ENCODE measurements at regions not wholly inside any gene's neighbourhood (a gene's known extent, or its start where the extent isn't known, plus 50 kb on each side); places are given as distances from the start of the nearest gene placed in this dataset.
"Not testable (repeated sequence)": the region's sequence is repeated elsewhere in the genome, so short reads cannot be mapped to it uniquely, and the experiment has no call there.

DNA sequence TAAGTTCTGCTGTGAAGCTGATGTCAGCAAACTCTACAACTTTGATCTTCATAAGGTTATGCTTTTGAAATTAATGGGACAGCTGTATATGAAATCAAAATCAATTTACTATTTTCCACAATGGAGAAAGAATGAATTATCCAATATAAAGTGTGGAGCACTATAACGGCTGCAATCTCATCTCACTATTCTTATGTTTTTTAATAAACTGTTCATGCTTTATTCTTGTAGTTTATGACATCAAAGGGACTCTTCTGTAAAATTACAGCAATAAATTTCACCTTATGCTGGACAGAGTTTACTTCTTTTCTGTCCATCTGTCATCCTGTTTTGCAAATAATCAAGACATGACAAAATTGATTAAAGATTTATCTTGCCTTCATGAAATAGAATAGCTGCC lies 192.5 kb downstream of the TECRL start:
- DNase-seq: no peak

DNA sequence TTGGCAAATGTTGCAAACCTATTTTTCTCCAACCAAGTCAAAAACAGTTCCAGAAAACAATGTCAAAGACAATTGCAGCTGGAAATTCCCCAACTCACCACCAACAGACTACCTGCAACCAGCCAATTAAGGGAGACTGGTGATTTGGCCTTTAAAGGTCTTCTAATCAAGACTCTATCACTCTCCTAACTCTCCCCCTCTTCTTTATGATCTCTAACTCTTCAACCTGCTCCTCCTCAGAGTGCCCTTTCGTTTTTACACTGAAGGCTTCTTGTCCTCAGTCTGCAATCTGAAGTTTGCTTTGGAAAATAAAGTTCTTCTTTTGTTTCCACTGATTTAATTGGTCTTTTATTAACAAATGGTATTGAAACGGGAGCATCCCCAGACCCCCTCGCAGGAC lies 203.9 kb downstream of the TECRL start:
- DNase-seq: no peak

DNA sequence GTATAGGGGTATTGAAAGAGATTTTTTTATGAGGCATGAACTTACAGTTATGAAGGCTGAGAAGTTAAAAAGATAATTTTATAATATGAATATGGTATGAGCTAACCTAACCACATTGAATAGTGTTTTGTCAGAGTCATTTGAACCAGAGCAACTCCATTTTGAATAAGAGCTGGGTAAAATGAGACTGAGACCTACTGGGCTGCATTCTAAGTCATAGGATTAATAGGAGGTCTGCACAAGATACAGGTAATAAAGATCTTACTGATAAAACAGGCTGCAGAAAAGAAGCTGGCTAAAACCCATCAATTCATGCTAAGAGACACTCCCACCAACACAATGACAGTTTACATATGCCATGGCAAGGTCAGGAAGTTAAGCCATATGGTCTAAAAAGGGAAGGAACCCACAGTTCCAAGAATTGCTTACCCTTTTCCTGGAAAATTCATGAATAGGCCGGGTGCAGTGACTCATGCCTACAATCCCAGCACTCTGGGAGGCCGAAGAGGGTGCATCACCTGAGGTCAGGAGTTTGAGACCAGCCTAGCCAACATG lies 209.2 kb downstream of the TECRL start:
- DNase-seq: no peak

DNA sequence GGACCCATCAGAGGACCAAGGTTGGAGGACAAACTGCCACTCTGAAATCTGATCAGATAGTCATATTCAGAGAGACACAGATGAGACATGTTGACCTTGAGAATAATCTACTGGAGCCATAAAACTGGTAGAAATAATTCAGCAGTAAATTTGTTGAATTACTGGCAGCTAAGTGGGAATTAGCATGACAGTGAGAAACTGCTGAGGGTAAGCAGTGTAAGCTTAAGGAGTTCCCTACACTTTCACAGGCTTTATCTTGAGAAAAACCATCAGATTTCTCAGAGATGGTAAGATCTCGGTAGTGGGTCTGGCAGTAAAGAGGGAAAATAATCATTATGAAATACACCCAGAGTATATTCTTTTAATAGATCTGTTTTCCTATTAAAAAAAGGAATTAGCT lies 213.7 kb downstream of the TECRL start:
- no peak for DNase-seq

DNA sequence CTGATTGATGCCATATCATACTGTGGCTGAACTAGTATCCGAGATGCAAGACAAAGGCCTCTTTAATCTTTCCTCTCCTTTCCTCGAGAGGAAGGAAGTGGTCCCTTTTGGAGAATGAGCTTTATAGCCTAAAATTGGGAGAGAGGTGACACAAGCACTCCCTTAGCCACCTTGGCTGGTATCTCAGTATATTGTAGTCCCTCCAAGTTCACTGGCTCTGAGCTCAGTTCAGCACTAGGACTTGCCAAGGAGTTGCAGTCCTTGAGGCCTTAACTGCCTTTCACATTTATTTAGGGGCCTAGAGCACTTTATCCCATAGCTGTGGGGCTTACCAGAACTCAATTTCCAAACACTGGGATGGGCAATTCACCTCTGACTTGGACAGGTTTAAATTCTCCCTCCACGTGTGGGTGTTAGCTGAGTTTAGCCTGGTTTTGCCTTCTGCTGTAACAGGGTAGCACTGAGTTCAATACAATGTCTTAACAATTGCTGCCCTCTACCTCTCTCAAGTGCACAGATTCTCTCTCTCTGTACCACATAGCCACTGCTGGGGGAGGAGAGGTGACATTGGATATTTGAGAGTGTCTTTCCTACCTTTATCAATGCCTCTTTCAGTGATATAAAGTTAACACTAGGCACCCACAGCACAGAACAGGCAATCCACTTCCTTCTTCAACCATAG lies 216.4 kb downstream of the TECRL start:
- DNase-seq: no peak

DNA sequence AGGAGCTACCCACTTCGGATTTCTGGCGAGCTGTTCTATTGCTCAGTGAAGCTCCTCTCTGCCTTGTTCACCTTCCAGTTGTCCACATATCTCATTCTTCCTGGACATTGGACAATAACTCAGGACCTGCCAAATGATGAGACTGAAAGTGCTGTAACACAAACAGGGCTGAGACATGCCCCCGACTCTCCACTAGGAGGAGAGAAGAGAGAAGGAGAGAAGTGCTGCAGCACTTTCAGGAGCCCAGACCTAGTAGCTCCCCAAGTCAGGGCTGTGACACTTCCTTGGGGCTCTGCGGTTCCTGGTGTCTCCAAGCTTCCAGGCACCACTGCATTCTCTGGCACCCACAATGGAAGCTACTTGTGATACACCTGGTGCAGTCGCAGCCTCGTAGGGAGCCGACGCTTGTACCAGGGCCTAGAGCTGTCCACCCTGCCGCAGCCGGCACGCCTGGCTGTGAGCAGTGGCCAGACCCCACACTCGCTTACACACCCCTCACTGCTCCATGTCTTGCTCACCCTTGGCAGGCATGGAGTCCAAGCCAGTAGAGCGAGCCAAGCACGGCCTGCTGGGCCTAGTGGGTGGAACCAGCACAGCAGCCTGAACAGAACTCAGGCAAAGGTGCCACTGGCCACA lies 234.9 kb downstream of the TECRL start:
- DNase-seq: no peak

DNA sequence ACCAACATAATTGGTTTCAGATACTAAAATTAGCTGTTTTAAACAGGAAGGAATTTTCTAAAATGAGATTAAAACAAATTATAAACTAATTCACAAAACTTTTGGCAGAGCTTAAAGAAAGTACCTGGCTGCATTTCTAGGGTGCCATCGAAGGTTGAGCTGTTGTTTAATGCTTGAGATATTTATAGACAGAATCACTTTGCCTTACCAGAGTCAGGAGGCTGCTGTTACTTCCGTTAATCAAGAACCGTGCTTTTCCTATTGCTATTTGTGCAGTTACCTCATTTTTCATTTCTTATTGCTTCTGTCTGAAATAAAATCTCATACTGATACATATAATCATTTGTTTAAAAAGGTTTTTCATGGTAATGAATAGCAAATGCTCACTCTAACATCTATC lies 242.9 kb downstream of the TECRL start:
- DNase-seq: no peak

DNA sequence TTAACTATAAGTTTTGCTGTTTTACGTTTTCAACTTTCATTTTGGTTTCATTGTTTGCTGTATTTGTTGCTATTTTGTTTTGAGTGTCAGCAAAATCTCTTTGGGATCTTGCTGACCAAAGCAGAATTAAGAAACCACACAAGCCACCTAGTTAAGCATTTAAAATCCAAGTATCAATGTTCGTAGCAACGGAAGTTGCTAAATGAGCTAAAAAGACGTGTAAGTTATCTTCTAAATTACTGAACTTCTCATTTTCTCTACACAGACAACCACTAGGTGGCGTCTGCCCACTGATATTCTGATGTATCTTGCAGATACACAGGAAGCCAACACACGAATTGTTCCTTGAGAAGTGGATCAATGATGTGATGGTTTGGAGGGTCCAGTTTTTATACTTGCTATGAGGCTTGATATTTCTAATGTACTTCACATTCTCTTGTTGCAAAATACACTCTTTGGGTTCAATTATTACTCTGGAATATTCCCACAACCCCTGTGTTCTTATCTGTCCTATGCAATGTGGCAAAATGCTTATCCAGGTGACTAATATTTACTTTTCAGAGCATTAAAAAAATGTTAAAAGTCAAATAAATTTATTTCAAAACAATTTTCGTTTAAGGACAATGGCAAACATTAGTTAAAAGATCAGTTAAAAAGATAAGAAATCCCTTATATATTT lies 250.5 kb downstream of the TECRL start:
- DNase-seq: no peak

DNA sequence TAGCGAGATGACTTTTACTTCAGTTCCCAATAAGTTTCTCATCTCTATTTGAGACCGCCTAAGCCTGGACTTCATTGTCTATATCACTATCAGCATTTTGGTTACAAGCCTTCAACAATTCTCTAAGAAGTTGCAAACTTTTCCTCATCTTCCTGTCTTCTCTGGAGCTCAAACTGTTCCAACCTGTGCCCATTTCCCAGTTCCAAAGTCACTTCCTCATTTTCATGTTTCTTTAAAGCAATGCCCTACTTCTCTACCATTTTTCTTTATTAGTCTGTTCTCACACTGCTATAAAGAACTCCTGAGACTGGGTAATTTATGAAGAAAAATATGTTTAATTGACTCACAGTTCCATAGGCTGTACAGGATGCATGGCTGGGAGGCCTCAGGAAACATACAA lies 251.9 kb downstream of the TECRL start:
- DNase-seq: no peak

DNA sequence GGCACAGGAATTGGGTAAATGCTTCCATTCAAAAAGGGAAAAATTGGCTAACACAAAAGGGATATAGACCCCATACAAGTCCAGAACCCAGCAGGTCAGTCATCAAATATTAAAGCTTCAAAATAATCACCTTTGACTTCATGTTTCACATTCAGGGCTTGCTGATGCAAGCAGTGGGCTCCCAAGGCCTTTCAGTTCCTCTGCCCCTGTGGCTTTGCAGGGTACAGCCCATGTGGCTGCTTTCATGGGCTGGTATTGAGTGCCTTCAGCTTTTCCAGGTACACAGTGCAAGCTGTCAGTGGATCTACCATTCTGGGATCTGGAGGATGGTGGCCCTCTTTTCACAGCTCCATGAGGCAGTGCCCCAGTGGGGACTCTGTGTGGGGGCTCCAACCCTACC lies 253.0 kb downstream of the TECRL start:
- DNase-seq: no peak

DNA sequence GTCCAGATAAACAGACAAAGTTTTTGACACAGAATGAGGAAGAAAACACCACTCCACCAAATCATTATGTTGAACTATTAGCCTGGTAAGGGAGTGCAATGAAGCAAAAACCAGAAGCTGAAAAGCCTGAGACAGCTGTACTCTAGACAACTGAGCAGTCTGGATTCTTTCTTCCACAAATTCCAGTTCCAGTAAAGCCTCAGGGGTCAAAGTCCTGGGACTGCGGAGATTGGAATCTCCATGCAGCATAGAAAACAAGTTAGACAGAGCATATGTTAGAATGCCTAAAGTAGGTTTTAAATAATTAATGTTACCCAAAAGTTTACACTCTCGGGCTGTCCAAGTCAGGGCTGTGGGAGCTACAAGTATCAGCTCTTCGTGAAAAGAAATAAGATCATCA lies 263.2 kb downstream of the TECRL start:
- DNase-seq: no peak

DNA sequence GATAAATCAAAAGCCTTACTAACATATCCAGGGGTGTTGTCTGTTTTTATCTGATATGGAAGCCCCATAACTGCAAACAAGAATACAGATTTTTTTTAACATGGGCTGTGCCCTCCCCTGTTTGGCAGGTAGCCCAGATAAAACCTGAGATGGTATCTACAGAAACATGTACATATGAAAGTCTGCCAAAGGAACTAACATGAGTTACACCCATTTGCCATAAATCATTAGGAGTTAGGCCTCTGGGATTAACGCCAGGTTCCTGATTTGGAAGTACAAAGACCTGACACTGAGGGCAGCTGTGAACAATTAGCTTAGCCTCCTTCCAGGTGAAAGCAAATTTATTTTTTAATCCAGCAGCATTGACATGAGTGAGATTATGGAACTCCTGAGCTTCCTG lies 264.3 kb downstream of the TECRL start:
- no peak for DNase-seq

DNA sequence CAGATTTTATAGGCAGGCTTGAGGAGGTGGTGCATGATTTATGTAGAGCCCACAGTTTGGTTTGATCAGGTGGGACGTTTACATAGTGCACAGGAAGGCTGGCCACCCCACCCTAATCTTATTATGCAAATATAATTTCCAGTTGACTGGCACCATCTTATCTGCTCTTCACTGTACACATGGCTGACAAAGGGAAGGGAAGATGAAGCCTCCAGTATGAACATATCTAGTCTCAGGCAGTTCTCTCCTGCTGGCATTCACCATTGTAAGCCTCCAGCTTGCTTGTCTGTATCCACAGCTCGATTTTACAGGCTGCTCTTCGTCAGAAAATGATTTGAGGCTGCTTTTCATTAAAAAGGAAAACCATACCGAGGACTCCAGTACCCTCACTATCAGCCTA lies 278.3 kb downstream of the TECRL start:
- no peak for DNase-seq

DNA sequence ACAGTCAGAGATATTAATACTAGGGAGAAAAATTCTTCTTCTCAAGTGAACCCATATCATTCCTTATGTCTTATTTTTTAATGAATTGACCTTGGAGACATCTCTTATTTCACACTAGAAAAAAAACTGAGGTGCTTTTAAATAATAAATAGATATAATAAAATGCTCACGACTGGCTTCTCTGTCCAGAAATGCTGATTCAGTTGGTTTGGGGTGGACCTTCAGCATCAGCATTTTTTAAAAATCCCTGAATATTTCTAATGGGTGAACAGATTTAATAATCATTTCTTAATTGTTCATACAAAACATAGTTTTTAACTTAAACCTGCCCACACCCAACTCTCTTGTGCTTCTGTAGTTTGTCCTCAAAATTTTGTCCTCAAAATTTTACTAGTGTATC lies 283.9 kb downstream of the TECRL start:
- no peak for DNase-seq

DNA sequence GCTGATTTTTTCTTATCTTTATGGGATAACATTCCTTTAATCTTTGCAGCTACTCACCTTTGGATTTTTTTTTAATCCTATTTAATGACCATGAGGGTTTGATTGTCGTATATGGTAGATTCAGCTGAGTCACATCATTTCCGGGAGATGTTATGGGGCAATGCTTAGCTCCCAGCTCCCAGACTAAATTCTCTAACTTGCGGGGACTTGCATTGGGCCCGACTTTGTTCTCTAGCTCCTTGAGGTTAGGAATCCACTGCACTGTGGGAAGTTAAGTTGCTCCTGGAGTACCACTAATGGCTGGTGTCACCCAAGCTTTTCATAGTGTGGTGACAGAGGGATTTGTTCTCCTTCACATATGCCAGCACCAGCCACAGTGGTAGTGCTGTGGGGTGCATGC lies 287.4 kb downstream of the TECRL start:
- no peak for DNase-seq

DNA sequence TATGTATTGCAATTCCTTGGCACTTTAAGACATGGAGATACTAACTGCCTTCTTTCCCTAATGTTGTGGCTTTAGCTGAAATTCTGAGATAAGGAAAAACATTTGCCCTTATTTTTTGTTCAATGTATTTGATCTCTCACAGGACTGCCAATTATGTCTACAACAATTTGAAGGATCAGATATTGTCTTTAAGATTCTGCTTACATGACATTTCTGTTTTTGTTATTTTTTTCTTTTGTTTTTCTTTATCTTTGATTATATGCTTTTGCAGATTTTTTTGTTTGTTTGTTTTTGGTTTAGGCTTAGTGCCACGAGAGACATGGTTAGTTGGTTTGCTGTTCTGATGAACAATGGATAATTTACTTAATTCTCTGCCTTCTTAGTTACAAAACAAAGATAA lies 303.3 kb downstream of the TECRL start:
- no peak for DNase-seq

DNA sequence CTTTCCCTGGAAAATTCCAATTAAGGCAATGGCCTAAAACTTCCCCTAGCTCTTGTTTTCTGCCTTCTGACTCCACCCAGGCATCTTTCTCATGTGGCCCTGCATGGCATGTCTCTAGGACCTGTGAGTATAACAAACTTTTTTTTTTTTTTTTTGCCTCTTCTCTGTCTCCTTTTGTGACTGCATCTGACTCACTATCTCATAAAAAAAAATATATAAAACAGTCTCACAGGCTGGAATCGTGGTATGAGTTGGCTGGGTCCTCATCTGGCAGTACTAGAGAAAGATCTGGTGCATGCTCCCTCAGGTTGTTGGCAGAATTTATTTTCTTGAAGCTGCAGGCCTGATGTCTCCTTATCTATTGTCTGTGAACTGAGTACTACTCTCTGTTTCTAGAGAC lies 313.9 kb downstream of the TECRL start:
- DNase-seq: no peak

DNA sequence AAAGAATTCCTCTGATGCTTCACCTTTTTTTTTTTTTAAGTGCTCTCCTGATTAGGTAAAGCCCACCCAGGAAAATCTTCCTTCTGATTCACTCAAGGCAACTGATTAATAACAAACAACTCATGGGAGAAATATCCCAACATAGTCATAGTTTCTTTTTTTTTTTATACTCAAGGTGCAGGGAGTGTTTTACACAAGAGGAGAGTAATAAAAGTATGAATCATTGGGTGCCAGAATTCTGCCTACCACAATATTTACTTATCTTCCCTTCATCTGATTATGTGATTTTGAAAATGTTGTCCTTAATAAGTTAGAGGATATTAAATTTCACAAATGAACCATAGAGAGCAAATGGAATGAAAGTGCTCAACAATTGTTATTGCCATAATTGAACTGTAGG lies 329.9 kb downstream of the TECRL start:
- DNase-seq: no peak

DNA sequence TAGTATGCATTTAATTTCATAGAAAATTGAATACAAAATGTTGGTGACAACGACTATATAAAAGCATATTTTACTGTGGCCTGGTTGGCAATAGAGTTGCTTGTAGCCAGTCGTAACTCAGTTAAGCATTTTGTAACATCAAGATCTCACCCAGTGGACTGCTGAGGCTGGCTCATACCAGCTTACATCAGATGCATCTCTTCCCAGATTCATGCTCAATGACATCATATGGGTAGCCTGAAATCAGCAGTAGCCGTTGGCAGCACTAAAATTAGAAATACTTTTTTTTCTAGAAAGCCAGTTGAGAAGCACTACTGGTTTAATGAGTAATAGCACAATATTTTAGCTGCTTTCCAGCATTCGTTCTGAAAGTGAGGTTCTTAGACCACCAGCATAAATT lies 341.2 kb downstream of the TECRL start:
- DNase-seq: no peak

DNA sequence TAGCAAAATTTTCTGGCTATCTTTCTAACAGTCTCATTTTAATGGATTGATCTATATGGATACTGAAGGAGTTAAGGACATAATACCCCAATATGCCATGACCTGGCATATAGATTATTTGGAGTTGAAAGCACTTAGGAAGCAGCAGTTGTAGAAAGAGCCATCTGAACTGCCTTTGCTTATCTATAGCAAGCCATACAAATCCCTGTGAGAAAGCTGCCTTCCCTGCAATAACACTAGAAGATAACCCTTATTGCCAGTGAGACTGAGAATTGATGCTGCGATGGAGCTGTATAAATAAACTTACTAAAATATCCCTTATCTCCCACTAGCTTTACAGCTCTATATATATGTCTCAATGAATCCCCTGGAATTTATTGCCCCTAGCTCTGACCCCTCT lies 346.3 kb downstream of the TECRL start:
- no peak for DNase-seq

DNA sequence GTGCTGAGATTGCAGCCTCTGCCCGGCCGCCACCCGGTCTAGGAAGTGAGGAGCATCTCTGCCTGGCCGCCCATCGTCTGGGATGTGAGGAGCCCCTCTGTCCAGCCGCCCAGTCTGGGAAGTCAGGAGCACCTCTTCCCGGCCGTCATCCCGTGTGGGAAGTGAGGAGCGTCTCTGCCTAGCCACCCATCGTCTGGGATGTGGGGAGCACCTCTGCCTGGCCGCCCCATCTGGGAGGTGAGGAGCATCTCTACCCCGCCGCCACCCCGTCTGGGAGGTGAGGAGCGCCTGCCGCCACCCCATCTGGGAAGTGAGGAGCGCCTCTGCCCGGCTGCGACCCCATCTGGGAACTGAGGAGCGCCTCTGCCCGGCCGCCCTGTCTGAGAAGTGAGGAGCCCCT lies 372.2 kb downstream of the TECRL start:
- not testable (repeated sequence) for DNase-seq

DNA sequence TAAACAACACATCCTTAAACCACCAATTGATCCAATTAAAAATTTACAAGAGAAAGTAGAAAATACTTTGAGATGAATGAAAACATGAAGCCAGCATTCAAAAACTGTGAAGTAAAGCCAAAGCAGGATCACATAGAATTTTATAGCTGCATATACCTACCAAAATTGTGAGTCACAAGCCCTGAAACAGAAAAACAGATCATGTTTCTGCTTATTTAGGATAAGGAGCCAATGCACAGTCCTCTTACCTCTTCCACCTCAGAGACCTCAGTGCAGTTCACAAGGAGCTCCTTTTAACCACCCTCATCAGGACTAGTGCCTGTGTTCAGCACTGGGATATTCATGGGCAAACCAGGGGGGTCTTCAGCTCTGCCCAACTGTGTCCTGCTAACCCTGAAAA lies 386.7 kb downstream of the TECRL start:
- no peak for DNase-seq

DNA sequence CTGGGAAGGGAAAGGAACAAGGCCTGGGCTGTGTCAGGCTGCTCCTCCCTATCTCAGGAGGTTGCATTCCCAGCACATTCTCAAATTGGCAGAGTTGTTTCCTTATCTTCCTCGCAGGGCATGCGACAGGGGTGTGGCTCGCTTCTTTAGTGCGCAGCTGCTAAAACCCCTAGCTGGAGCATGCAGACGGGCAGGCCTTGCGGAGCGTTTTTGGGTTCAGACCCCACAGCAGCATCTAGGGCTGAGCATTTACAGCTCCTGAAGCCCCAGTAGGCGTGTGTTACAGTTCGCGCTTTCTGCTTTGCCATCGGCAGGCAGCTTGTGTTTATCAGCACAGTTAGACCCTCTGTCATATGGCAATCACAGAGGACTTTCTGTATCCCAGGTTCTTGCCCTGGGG lies 392.4 kb downstream of the TECRL start:
- DNase-seq: no peak

DNA sequence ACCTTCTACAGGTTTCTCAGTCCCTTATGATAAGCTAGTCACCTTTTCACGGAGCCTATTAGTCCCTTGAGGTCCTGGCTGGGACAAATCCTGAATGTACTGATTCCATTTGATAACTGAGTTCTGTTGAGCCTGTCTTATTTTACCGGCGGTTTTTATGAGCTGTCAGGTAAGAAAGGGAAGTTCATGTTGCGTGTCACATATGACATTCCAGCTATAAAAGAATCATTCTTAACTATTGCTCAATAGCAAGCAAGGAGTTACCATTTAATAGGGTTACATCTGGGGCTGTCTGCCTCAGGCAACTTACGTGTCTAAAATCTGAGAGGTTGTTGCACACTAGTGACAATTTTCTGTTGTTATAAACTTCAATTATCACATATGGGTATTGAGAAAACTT lies 394.6 kb downstream of the TECRL start:
- no peak for DNase-seq

Data from NCI-H524 treated with DMSO at 0.1 percent for 48 hours (cell line).